Endodermal cell (in vitro differentiated cells): ENCODE measurements at regions not wholly inside any gene's neighbourhood (a gene's known extent, or its start where the extent isn't known, plus 50 kb on each side); places are given as distances from the start of the nearest gene placed in this dataset.

Experiments
- DNase-seq: peaks from one replicate; pipeline ENCODE4 v3.0.0-alpha.2; 2017
- H3K27ac ChIP-seq: 2 replicates; pipeline ENCODE4 v1.5.1; 2013; ENCODE audit warnings: mild to moderate bottlenecking, low read depth, low read length, moderate library complexity
- H3K27me3 ChIP-seq: 2 replicates; pipeline ENCODE4 v1.6.1; 2013; ENCODE audit warnings: mild to moderate bottlenecking, low read length, moderate library complexity; ENCODE audit not compliant: insufficient read depth, control insufficient read depth, poor library complexity, severe bottlenecking
- H3K36me3 ChIP-seq: 2 replicates; pipeline ENCODE4 v1.7.0; 2013; ENCODE audit warnings: mild to moderate bottlenecking, low read length, moderate library complexity; ENCODE audit not compliant: control insufficient read depth, insufficient read depth
- H3K4me1 ChIP-seq: one replicate; pipeline ENCODE4 v1.7.0; 2013; ENCODE audit warnings: low read length; ENCODE audit not compliant: control insufficient read depth, insufficient read depth
- H3K4me3 ChIP-seq: 2 replicates; pipeline ENCODE4 v1.5.1; 2013; ENCODE audit warnings: mild to moderate bottlenecking, low read length, moderate library complexity
- H3K9ac ChIP-seq: 2 replicates; pipeline ENCODE4 v1.6.1; 2013; ENCODE audit warnings: mild to moderate bottlenecking, low read length, moderate library complexity; ENCODE audit not compliant: poor library complexity, severe bottlenecking; ENCODE audit errors: extremely low read depth
- H3K9me3 ChIP-seq: 2 replicates; pipeline ENCODE4 v1.6.1; 2013; ENCODE audit warnings: mild to moderate bottlenecking, low read length, moderate library complexity; ENCODE audit not compliant: control insufficient read depth
- H3K27ac Mint-ChIP-seq: 2 replicates; pipeline ENCODE4 v1.8.0; 2020; ENCODE audit warnings: mixed read lengths
- H3K27me3 Mint-ChIP-seq: 2 replicates; pipeline ENCODE4 v1.8.0; 2021; ENCODE audit warnings: mild to moderate bottlenecking, mixed read lengths; ENCODE audit not compliant: insufficient read depth
- H3K36me3 Mint-ChIP-seq: 2 replicates; pipeline ENCODE4 v1.8.0; 2020; ENCODE audit warnings: low read depth, mixed read lengths
- H3K4me1 Mint-ChIP-seq: 2 replicates; pipeline ENCODE4 v1.8.0; 2020; ENCODE audit warnings: mixed read lengths
- H3K4me3 Mint-ChIP-seq: 2 replicates; pipeline ENCODE4 v1.8.0; 2020; ENCODE audit warnings: mild to moderate bottlenecking, moderate library complexity, mixed read lengths
- H3K9me3 Mint-ChIP-seq: 2 replicates; pipeline ENCODE4 v1.8.0; 2020; ENCODE audit warnings: mild to moderate bottlenecking, mixed read lengths
- CTCF ChIP-seq: fragments of 200-600 bp; sonication (generic); conservative IDR thresholded peaks from 2 replicates; pipeline ENCODE4 v1.5.0; 2021; ENCODE audit warnings: antibody characterized with exemption, mild to moderate bottlenecking
- WGBS, 2 experiments: methylation state at CpG; one replicate each; pipeline versions ENCODE4 v1.1.5 to v1.1.7; 2013; ENCODE audit warnings: missing lambda C conversion rate in 2 of 2, mixed read lengths in 1 of 2; ENCODE audit not compliant: insufficient coverage in 1 of 2, insufficient read length in 1 of 2; 5-methylcytosine and 5-hydroxymethylcytosine counted together

- H3K27me3 Mint-ChIP-seq, result no peaks in the 10 kb centered on the region
- DNase-seq, result no peak
- Histone ChIP-seq H3K4me1 (no peaks in the 10 kb centered on the region), H3K9me3 (peaks cover 20% of the 10 kb centered on the region), H3K27me3 (no peaks in the 10 kb centered on the region), H3K4me3 (no peak overlapping the region), H3K27ac (no peak overlapping the region), H3K36me3 (no peaks in the 10 kb centered on the region), H3K9ac (no peak overlapping the region)
- peaks cover 3% of the 10 kb centered on the region for H3K4me1 Mint-ChIP-seq
- no peak overlapping the region for H3K27ac Mint-ChIP-seq
- TF ChIP-seq CTCF, result no peak
- H3K4me3 Mint-ChIP-seq, result no peak overlapping the region
- H3K9me3 Mint-ChIP-seq, result peaks cover 2% of the 10 kb centered on the region
- no peaks in the 10 kb centered on the region for H3K36me3 Mint-ChIP-seq
- WGBS, 2 experiments, result 88 to 91% methylated on average over 2 of the region's 2 CpGs
Measured at GRCh38 chr1:75999034-75999433, 66.8 kb upstream of the ASB17 start.

GRCh38 chr1:76003946-76004345 lies 70.6 kb upstream of the ST6GALNAC3 start:
- H3K27me3 ChIP-seq, result no peaks in the 10 kb centered on the region
- H3K9me3 ChIP-seq, result peaks cover 10% of the 10 kb centered on the region
- no peaks in the 10 kb centered on the region for H3K36me3 ChIP-seq
- Mint-ChIP-seq H3K4me1 (peaks cover 13% of the 10 kb centered on the region), H3K36me3 (no peaks in the 10 kb centered on the region), H3K27ac (no peak overlapping the region), H3K9me3 (peaks cover 2% of the 10 kb centered on the region), H3K27me3 (no peaks in the 10 kb centered on the region), H3K4me3 (no peak overlapping the region)
- H3K27ac ChIP-seq, result no peak overlapping the region
- H3K9ac ChIP-seq, result no peak overlapping the region
- H3K4me1 ChIP-seq, result no peaks in the 10 kb centered on the region
- DNase-seq, result no peak
- no peak overlapping the region for H3K4me3 ChIP-seq
- no peak for TF ChIP-seq CTCF
- 100% methylated on average over 1 of the region's 1 CpG for WGBS, 2 experiments

- Histone ChIP-seq H3K4me3 (no peak overlapping the region), H3K36me3 (no peaks in the 10 kb centered on the region), H3K9me3 (peaks cover 13% of the 10 kb centered on the region), H3K4me1 (no peaks in the 10 kb centered on the region), H3K27ac (no peak overlapping the region), H3K27me3 (no peaks in the 10 kb centered on the region), H3K9ac (no peak overlapping the region)
- Mint-ChIP-seq H3K4me3 (no peak overlapping the region), H3K9me3 (peaks cover 8% of the 10 kb centered on the region), H3K27ac (no peak overlapping the region), H3K27me3 (no peaks in the 10 kb centered on the region), H3K36me3 (no peaks in the 10 kb centered on the region), H3K4me1 (peaks cover 16% of the 10 kb centered on the region)
- no peak for DNase-seq
- TF ChIP-seq CTCF, result no peak
- WGBS, 2 experiments, result 97 to 100% methylated on average over 3 to 4 of the region's 4 CpGs
Measured at GRCh38 chr1:76005765-76006164, 68.8 kb upstream of the ST6GALNAC3 start.
